ENCODE measurements at regions not wholly inside any gene's neighbourhood (a gene's known extent, or its start where the extent isn't known, plus 50 kb on each side); places are given as distances from the start of the nearest gene placed in this dataset.
A peak's percentile ranks its signal among the peaks of the same experiment; 100 is the strongest.

DNA sequence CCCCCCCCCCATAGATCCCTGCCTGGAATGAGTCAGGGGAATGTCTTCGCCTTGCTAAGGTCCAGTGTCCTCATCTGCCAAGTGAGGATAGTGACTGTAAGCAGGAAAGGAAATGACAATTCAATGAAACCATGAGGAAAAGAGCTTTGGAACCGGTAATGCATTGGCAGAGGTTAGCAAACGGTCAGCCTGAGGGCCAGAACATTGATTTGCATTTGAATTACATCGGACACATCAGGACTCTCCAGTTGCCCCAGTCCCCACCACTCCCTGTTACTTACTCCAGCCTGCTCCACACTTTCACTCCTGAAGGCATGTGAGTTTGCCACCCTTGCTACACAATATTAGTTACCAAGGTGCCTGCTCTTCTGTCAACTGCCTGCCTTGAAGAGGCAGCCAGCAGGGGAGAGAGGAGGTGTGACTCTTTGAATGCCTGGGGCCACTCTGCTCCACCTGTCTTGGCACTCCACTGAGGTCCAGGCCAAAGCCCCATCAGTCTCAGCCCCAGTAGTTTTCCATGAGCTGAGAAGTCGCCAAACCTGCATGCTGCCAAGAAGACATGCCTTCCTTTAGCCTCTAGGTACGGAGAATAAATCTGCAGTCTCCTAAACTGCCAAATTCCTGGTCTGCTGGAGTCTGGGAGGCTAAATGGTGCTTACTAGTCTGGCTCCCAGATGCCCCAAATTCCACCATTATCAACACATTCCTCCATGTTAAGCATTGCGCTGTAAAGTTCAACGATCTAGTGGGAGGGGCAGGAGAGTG, 191.7 kb upstream of the TLE3 start:
- 0 out of 2 replicates have a peak, but pooled peaks have one; percentile 10 for TF ChIP-seq TEAD4 (IDR thresholded peaks at IDR 0.05; ENCODE audit: low read depth, low read length)
- TF ChIP-seq POU5F1 (IDR thresholded peaks at IDR 0.05; ENCODE audit: low read depth, low read length) = no peak
- H3K4me3 ChIP-seq (ENCODE audit: extremely low read depth in 1 of 4, insufficient read depth in 2 of 4, low read depth in 3 of 4, low read length in 4 of 4) = no peak overlapping the region
- H4K91ac ChIP-seq (replicated peaks; ENCODE audit: insufficient read length, low read length) = no peak overlapping the region
- 76% methylated on average over 8 of the region's 8 CpGs; no CpG with 5 or more reads in 1 of the 2 experiments for WGBS, 2 experiments (ENCODE audit: extremely low coverage in 1 of 2, insufficient coverage in 1 of 2, insufficient read length in 1 of 2, insufficient replicate concordance in 2 of 2, low coverage in 1 of 2, low lambda C conversion rate in 2 of 2, missing lambda C conversion rate in 1 of 2)
- no peak overlapping the region for H3K14ac ChIP-seq (ENCODE audit: insufficient read length)
- H3K4ac ChIP-seq (replicated peaks; ENCODE audit: insufficient read length, low read depth, low read length) = no peak overlapping the region
- ChIA-PET POLR2A (ENCODE audit: partially characterized antibody) (no interaction called here), CTCF (ENCODE audit: partially characterized antibody) (interaction anchor here (0.8 to 1.5 kb wide), 4 partner anchors 11 to 378 kb away, joined by 3 to 4 read pairs (median 4); no protein-coding TSS in a partner anchor)
- no peak overlapping the region for H3K23ac ChIP-seq (ENCODE audit: insufficient read length)
- no peak overlapping the region for H2BK5ac ChIP-seq (ENCODE audit: low read depth, low read length)
- no peak overlapping the region for H2BK20ac ChIP-seq (ENCODE audit: low read length)
- H3K27ac ChIP-seq (ENCODE audit: low read depth, low read length) = no peak overlapping the region
- no peak overlapping the region for H3K9ac ChIP-seq (replicated peaks in 1 of 4; ENCODE audit: extremely low read depth in 1 of 4, low read depth in 3 of 4, low read length in 3 of 4)
- H3K23me2 ChIP-seq (ENCODE audit: low read depth, low read length) = no peaks in the 10 kb centered on the region
- H3K79me1 ChIP-seq (ENCODE audit: low read depth, low read length) = no peaks in the 10 kb centered on the region
- H2BK12ac ChIP-seq (ENCODE audit: low read depth, low read length) = 0 out of 2 replicates have a peak overlapping the region, but pooled peaks have one; percentile 2
- no peak overlapping the region for H2BK120ac ChIP-seq (replicated peaks; ENCODE audit: low read depth, low read length)
- H3K18ac ChIP-seq (ENCODE audit: extremely low read depth, low read length) = no peak overlapping the region
- no peak overlapping the region for H2BK15ac ChIP-seq (ENCODE audit: low read length)
- no peaks in the 10 kb centered on the region for H3K9me3 ChIP-seq (ENCODE audit: insufficient read depth in 2 of 2, low read depth in 1 of 2, low read length in 1 of 2)
- H3K4me2 ChIP-seq (ENCODE audit: insufficient read depth in 1 of 2, low read depth in 2 of 2, low read length in 2 of 2) = no peak overlapping the region
- FAIRE-seq (no peak), DNase-seq (ENCODE audit: low read depth in 1 of 2, low spot score in 2 of 2) (no peak)
- no peaks in the 10 kb centered on the region for H3K27me3 ChIP-seq (replicated peaks in 1 of 4; ENCODE audit: control insufficient read depth in 3 of 4, extremely low read depth in 1 of 4, insufficient read depth in 3 of 4, low read length in 3 of 4)
- no peak overlapping the region for H2AK5ac ChIP-seq (ENCODE audit: low read depth, low read length)
- no peak overlapping the region for H4K5ac ChIP-seq (ENCODE audit: insufficient read length, low read depth, low read length)
- H2AFZ ChIP-seq (ENCODE audit: low read length) = no peak overlapping the region
- peaks cover 0 to 7% (median 3%) of the 10 kb centered on the region in 4 experiments; a peak in 5 of 7 replicates for H3K4me1 ChIP-seq (replicated peaks in 1 of 4; ENCODE audit: control insufficient read depth in 3 of 4, insufficient read depth in 4 of 4, low read length in 3 of 4)
- no peaks in the 10 kb centered on the region for H3K36me3 ChIP-seq (ENCODE audit: control insufficient read depth in 2 of 4, insufficient read depth in 4 of 4, low read length in 3 of 4)
- H3K56ac ChIP-seq (replicated peaks; ENCODE audit: insufficient read length, low read depth, low read length) = no peak overlapping the region
- H4K8ac ChIP-seq (ENCODE audit: extremely low read depth, insufficient read depth, low read length) = no peak overlapping the region
- H4K20me1 ChIP-seq (replicated peaks in 1 of 2; ENCODE audit: control insufficient read depth in 1 of 2, insufficient read depth in 2 of 2, low read length in 2 of 2) = no peaks in the 10 kb centered on the region
- H3K79me2 ChIP-seq (ENCODE audit: control insufficient read depth in 1 of 2, insufficient read depth in 2 of 2, low read length in 2 of 2) = no peaks in the 10 kb centered on the region

Data from H1 (cell line).